ENCODE measurements at regions not wholly inside any gene's neighbourhood (a gene's known extent, or its start where the extent isn't known, plus 50 kb on each side); places are given as distances from the start of the nearest gene placed in this dataset.
"Not testable (repeated sequence)": the region's sequence is repeated elsewhere in the genome, so short reads cannot be mapped to it uniquely, and the experiment has no call there.

GRCh38 chr4:40681600-40681999 lies 51.9 kb upstream of the RBM47 start:
- Histone ChIP-seq H3K27ac (ENCODE audit: low read depth, low read length) (no peak overlapping the region), H3K4me1 (ENCODE audit: insufficient read depth, low read length) (no peaks in the 10 kb centered on the region), H3K27me3 (ENCODE audit: insufficient read depth, low read length, poor library complexity, severe bottlenecking) (no peaks in the 10 kb centered on the region), H3K9me3 (ENCODE audit: low read length) (no peaks in the 10 kb centered on the region), H3K4me3 (ENCODE audit: low read length) (no peak overlapping the region), H3K36me3 (ENCODE audit: insufficient read depth, low read length) (no peaks in the 10 kb centered on the region)
- Mint-ChIP-seq H3K36me3 (peaks cover 0 to 1% (median 0%) of the 10 kb centered on the region in 3 donors), H3K4me3 (no peak overlapping the region), H3K27ac (no peak overlapping the region), H3K27me3 (peaks cover 0 to 2% of the 10 kb centered on the region in 2 donors), H3K9me3 (no peaks in the 10 kb centered on the region), H3K4me1 (no peaks in the 10 kb centered on the region)
- ChIA-PET POLR2A (no interaction called here), CTCF (no interaction called here)
- no peak for DNase-seq

- ChIA-PET CTCF (no interaction called here), POLR2A (no interaction called here)
- no peaks in the 10 kb centered on the region for H3K27me3 ChIP-seq (ENCODE audit: insufficient read depth, low read length, poor library complexity, severe bottlenecking)
- no peaks in the 10 kb centered on the region for H3K36me3 ChIP-seq (ENCODE audit: insufficient read depth, low read length)
- DNase-seq = no peak
- no peak overlapping the region for H3K4me3 ChIP-seq (ENCODE audit: low read length)
- H3K27ac ChIP-seq (ENCODE audit: low read depth, low read length) = no peak overlapping the region
- peaks cover 0 to 2% of the 10 kb centered on the region in 2 donors for H3K27me3 Mint-ChIP-seq
- H3K4me1 ChIP-seq (ENCODE audit: insufficient read depth, low read length) = no peaks in the 10 kb centered on the region
- no peak overlapping the region for H3K4me3 Mint-ChIP-seq
- H3K9me3 ChIP-seq (ENCODE audit: low read length) = no peaks in the 10 kb centered on the region
- H3K4me1 Mint-ChIP-seq = no peaks in the 10 kb centered on the region
- no peak overlapping the region for H3K27ac Mint-ChIP-seq
- no peaks in the 10 kb centered on the region for H3K9me3 Mint-ChIP-seq
- H3K36me3 Mint-ChIP-seq = peaks cover 0 to 1% (median 0%) of the 10 kb centered on the region in 3 donors
Observed at GRCh38 chr4:40682290-40683101, 52.8 kb upstream of the RBM47 start.

DNA sequence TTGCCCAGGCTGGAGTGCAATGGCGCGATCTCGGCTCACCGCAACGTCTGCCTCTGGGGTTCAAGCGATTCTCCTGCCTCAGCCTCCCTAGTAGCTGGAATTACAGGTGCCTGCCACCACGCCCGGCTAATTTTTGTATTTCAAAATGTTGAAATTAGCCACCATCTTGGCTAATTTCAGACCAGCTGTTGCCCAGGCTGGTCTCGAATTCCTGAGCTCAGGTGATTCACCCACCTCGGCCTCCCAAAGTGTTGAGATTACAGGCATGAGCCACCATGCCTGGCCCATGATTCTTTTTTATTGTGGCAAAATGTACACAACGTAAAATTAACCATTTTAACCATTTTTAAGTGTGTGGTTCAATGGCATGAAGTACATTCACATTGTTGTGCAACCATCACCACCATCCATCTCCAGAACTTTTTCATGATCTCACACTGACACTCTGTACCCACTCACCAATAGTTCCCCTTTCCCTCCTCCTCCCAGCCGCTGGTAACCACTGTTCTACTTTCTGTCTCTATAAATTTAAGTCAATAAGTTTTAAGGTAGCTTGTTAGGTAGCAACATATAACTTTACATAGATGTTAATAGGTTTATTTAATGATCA lies 54.0 kb upstream of the RBM47 start:
- H3K9me3 ChIP-seq (ENCODE audit: low read length); H3K27me3 ChIP-seq (ENCODE audit: insufficient read depth, low read length, poor library complexity, severe bottlenecking); CTCF ChIA-PET; DNase-seq; H3K4me3 Mint-ChIP-seq; H3K27ac Mint-ChIP-seq; H3K36me3 Mint-ChIP-seq; H3K4me1 Mint-ChIP-seq; POLR2A ChIA-PET; H3K27ac ChIP-seq (ENCODE audit: low read depth, low read length); H3K9me3 Mint-ChIP-seq; H3K27me3 Mint-ChIP-seq; H3K4me3 ChIP-seq (ENCODE audit: low read length); H3K4me1 ChIP-seq (ENCODE audit: insufficient read depth, low read length); H3K36me3 ChIP-seq (ENCODE audit: insufficient read depth, low read length): not testable (repeated sequence)

DNA sequence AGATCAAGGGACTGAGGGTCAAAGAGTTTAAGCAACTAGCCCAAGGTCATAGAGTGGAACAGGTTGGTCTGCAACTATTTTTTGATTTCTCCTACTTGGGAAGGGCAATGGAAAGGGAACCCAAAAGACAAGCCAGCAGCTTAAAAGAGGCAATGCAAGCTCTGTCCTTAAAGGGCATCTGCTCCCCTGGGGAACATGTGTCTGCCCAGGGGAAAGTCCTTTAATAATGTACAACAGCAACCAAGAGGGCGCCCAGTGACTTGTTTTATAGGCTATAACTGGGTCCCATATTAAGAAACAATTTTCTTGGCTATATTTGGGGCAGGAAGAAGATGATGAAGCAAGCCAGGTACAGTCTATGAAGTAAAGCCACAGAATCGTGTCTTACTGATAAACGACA lies 54.7 kb upstream of the RBM47 start:
- Mint-ChIP-seq H3K4me3 (no peak overlapping the region), H3K4me1 (no peaks in the 10 kb centered on the region), H3K9me3 (no peaks in the 10 kb centered on the region), H3K36me3 (no peaks in the 10 kb centered on the region), H3K27me3 (peaks cover 0 to 2% of the 10 kb centered on the region in 2 donors), H3K27ac (no peak overlapping the region)
- ChIA-PET CTCF (no interaction called here), POLR2A (no interaction called here)
- Histone ChIP-seq H3K4me3 (ENCODE audit: low read length) (no peak overlapping the region), H3K4me1 (ENCODE audit: insufficient read depth, low read length) (no peaks in the 10 kb centered on the region), H3K27me3 (ENCODE audit: insufficient read depth, low read length, poor library complexity, severe bottlenecking) (no peaks in the 10 kb centered on the region), H3K36me3 (ENCODE audit: insufficient read depth, low read length) (no peaks in the 10 kb centered on the region), H3K27ac (ENCODE audit: low read depth, low read length) (no peak overlapping the region), H3K9me3 (ENCODE audit: low read length) (no peaks in the 10 kb centered on the region)
- no peak for DNase-seq

DNA sequence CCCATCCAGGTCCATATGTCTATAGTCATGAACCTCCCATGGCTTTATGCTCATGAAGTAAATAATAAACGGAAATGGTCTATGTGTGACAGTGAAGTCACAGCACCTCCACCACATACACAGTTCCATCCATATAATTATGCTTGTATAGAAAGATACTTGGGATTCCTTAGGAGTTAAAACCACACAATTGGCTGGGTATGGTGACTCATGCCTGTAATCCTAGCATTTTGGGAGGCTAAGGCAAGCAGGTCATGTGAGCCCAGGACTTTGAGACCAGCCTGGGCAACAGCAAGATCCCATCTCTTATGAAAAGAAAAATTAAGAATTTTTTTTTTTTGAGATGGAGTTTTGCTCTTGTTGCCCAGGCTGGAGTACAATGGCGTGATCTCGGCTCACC lies 55.6 kb upstream of the RBM47 start:
- Histone ChIP-seq H3K27me3 (ENCODE audit: insufficient read depth, low read length, poor library complexity, severe bottlenecking) (no peaks in the 10 kb centered on the region), H3K4me3 (ENCODE audit: low read length) (no peak overlapping the region), H3K9me3 (ENCODE audit: low read length) (no peaks in the 10 kb centered on the region), H3K4me1 (ENCODE audit: insufficient read depth, low read length) (no peaks in the 10 kb centered on the region), H3K27ac (ENCODE audit: low read depth, low read length) (no peak overlapping the region), H3K36me3 (ENCODE audit: insufficient read depth, low read length) (no peaks in the 10 kb centered on the region)
- no peak overlapping the region for H3K27ac Mint-ChIP-seq
- ChIA-PET CTCF (no interaction called here), POLR2A (no interaction called here)
- H3K4me1 Mint-ChIP-seq = no peaks in the 10 kb centered on the region
- peaks cover 0 to 2% of the 10 kb centered on the region in 2 donors for H3K27me3 Mint-ChIP-seq
- no peaks in the 10 kb centered on the region for H3K9me3 Mint-ChIP-seq
- H3K36me3 Mint-ChIP-seq = no peaks in the 10 kb centered on the region
- no peak for DNase-seq
- H3K4me3 Mint-ChIP-seq = no peak overlapping the region

GRCh38 chr4:40686081-40686913 lies 56.6 kb upstream of the RBM47 start:
- no peaks in the 10 kb centered on the region for H3K4me1 ChIP-seq (ENCODE audit: insufficient read depth, low read length)
- POLR2A ChIA-PET = no interaction called here
- H3K27me3 ChIP-seq (ENCODE audit: insufficient read depth, low read length, poor library complexity, severe bottlenecking) = no peaks in the 10 kb centered on the region
- CTCF ChIA-PET = no interaction called here
- Mint-ChIP-seq H3K9me3 (peaks cover 0 to 3% (median 0%) of the 10 kb centered on the region in 5 donors), H3K4me3 (no peak overlapping the region), H3K36me3 (peaks cover 0 to 5% (median 0%) of the 10 kb centered on the region in 3 donors), H3K27ac (peak overlapping the region in 1 of 8 donors; percentile 43), H3K4me1 (no peaks in the 10 kb centered on the region), H3K27me3 (peaks cover 2 to 5% of the 10 kb centered on the region in 2 donors)
- no peaks in the 10 kb centered on the region for H3K9me3 ChIP-seq (ENCODE audit: low read length)
- no peak overlapping the region for H3K4me3 ChIP-seq (ENCODE audit: low read length)
- H3K27ac ChIP-seq (ENCODE audit: low read depth, low read length) = no peak overlapping the region
- no peaks in the 10 kb centered on the region for H3K36me3 ChIP-seq (ENCODE audit: insufficient read depth, low read length)
- DNase-seq = no peak

GRCh38 chr4:40687676-40688389 lies 58.2 kb upstream of the RBM47 start:
- H3K36me3 ChIP-seq (ENCODE audit: insufficient read depth, low read length) = no peaks in the 10 kb centered on the region
- H3K4me3 ChIP-seq (ENCODE audit: low read length) = no peak overlapping the region
- no peaks in the 10 kb centered on the region for H3K27me3 ChIP-seq (ENCODE audit: insufficient read depth, low read length, poor library complexity, severe bottlenecking)
- POLR2A ChIA-PET = no interaction called here
- DNase-seq = no peak
- H3K36me3 Mint-ChIP-seq = peaks cover 0 to 5% (median 0%) of the 10 kb centered on the region in 3 donors
- no peaks in the 10 kb centered on the region for H3K4me1 ChIP-seq (ENCODE audit: insufficient read depth, low read length)
- H3K27me3 Mint-ChIP-seq = peaks cover 0 to 5% of the 10 kb centered on the region in 2 donors
- H3K27ac ChIP-seq (ENCODE audit: low read depth, low read length) = no peak overlapping the region
- no peaks in the 10 kb centered on the region for H3K4me1 Mint-ChIP-seq
- peaks cover 0 to 3% (median 0%) of the 10 kb centered on the region in 5 donors for H3K9me3 Mint-ChIP-seq
- CTCF ChIA-PET = interaction anchor here (0.8 kb wide), 1 partner anchor 53 kb away, joined by 3 read pairs; no protein-coding TSS in a partner anchor
- H3K4me3 Mint-ChIP-seq = no peak overlapping the region
- no peak overlapping the region for H3K27ac Mint-ChIP-seq
- H3K9me3 ChIP-seq (ENCODE audit: low read length) = no peaks in the 10 kb centered on the region

Measured in CD8-positive, alpha-beta memory T cell (primary cell).